OCI-LY1 (cell line): ENCODE measurements at regions not wholly inside any gene's neighbourhood (a gene's known extent, or its start where the extent isn't known, plus 50 kb on each side); places are given as distances from the start of the nearest gene placed in this dataset.
A peak's percentile ranks its signal among the peaks of the same experiment; 100 is the strongest.

Experiments
- H2AFZ ChIP-seq: fragments of 200-600 bp; sonication (generic), shearing (Covaris generic); 2 replicates; pipeline ENCODE4 v1.6.0; 2014; ENCODE audit warnings: antibody characterized with exemption, mild to moderate bottlenecking, low read length
- H3F3A ChIP-seq: fragments of 200-600 bp; sonication (generic), shearing (Covaris generic); 2 replicates; pipeline ENCODE4 v1.6.0; 2014; ENCODE audit warnings: mild to moderate bottlenecking, antibody characterized with exemption, low read length, moderate library complexity; ENCODE audit not compliant: insufficient read depth
- H3K27ac ChIP-seq: fragments of 200-600 bp; sonication (generic); 2 replicates; pipeline ENCODE4 v1.5.1; 2014; ENCODE audit warnings: low read length, mixed run types, mild to moderate bottlenecking, low read depth; ENCODE audit not compliant: poor library complexity, severe bottlenecking
- H3K27me3 ChIP-seq: fragments of 200-600 bp; sonication (generic); 2 replicates; pipeline ENCODE4 v1.6.0; 2014; ENCODE audit warnings: antibody characterized with exemption, mild to moderate bottlenecking, low read length, moderate library complexity; ENCODE audit not compliant: insufficient read depth
- H3K36me3 ChIP-seq: fragments of 200-600 bp; sonication (generic); 2 replicates; pipeline ENCODE4 v1.6.1; 2014; ENCODE audit warnings: mild to moderate bottlenecking, antibody characterized with exemption, low read length, moderate library complexity, mixed read lengths; ENCODE audit not compliant: insufficient read depth
- H3K4me1 ChIP-seq: fragments of 200-600 bp; sonication (generic); 2 replicates; pipeline ENCODE4 v1.5.1; 2014; ENCODE audit warnings: mild to moderate bottlenecking, low read length, moderate library complexity; ENCODE audit not compliant: insufficient read depth, severe bottlenecking
- H3K4me2 ChIP-seq: fragments of 200-600 bp; sonication (generic), shearing (Covaris generic); 2 replicates; pipeline ENCODE4 v1.6.1; 2014; ENCODE audit warnings: low read length
- H3K4me3 ChIP-seq: fragments of 200-600 bp; sonication (generic); 2 replicates; pipeline ENCODE4 v1.5.1; 2014; ENCODE audit warnings: low read length, low read depth, mild to moderate bottlenecking, mixed read lengths; ENCODE audit not compliant: poor library complexity, severe bottlenecking
- H3K79me2 ChIP-seq: fragments of 200-600 bp; shearing (Covaris generic); 2 replicates; pipeline ENCODE4 v1.6.1; 2016; ENCODE audit warnings: mixed run types, low read length, mixed read lengths; ENCODE audit not compliant: insufficient read depth
- H3K9ac ChIP-seq: fragments of 200-600 bp; sonication (generic), shearing (Covaris generic); 2 replicates; pipeline ENCODE4 v1.6.1; 2014; ENCODE audit warnings: mild to moderate bottlenecking, low read length, mixed read lengths
- H3K9me2 ChIP-seq: fragments of 200-600 bp; sonication (generic), shearing (Covaris generic); 2 replicates; pipeline ENCODE4 v1.6.1; 2014; ENCODE audit warnings: low read depth, mild to moderate bottlenecking, low read length, mixed read lengths
- H3K9me3 ChIP-seq: fragments of 200-600 bp; shearing (Covaris generic); 2 replicates; pipeline ENCODE4 v1.6.1; 2014; ENCODE audit warnings: low read length, mixed read lengths
- H4K20me1 ChIP-seq: fragments of 200-600 bp; sonication (generic), shearing (Covaris generic); 2 replicates; pipeline ENCODE4 v1.6.0; 2016; ENCODE audit warnings: mild to moderate bottlenecking, low read length; ENCODE audit not compliant: insufficient read depth
- CTCF ChIP-seq: fragments of 200-600 bp; sonication (generic), shearing (Covaris generic); IDR thresholded peaks from 2 replicates; pipeline ENCODE4 v1.5.1; 2017; ENCODE audit warnings: mild to moderate bottlenecking, antibody characterized with exemption, low read length, moderate library complexity, mixed read lengths
- EZH2 ChIP-seq: fragments of 200-600 bp; sonication (generic), shearing (Covaris generic); IDR thresholded peaks from 2 replicates; pipeline ENCODE4 v1.8.0; 2017; ENCODE audit warnings: borderline replicate concordance, mixed run types, mild to moderate bottlenecking, antibody characterized with exemption, low read length, moderate library complexity, mixed read lengths

GRCh38 chr14:65200454-65200853, 98.1 kb upstream of the MAX start:
- Histone ChIP-seq H3K9me3 (no peaks in the 10 kb centered on the region), H3K4me2 (no peak overlapping the region), H3K36me3 (no peaks in the 10 kb centered on the region; the same call in 1 of the 2 replicates), H3F3A (no peaks in the 10 kb centered on the region), H3K27ac (peak overlapping the region; percentile 51), H3K27me3 (no peaks in the 10 kb centered on the region), H3K9me2 (no peaks in the 10 kb centered on the region), H3K79me2 (no peaks in the 10 kb centered on the region), H3K4me1 (peaks cover 53% of the 10 kb centered on the region), H2AFZ (no peak overlapping the region), H4K20me1 (no peaks in the 10 kb centered on the region), H3K4me3 (no peak overlapping the region), H3K9ac (no peak overlapping the region)
- TF ChIP-seq EZH2: no peak
- TF ChIP-seq CTCF: no peak

GRCh38 chr14:65203574-65203973, 101.3 kb upstream of the MAX start:
- no peak overlapping the region for H2AFZ ChIP-seq
- H3F3A ChIP-seq: no peaks in the 10 kb centered on the region
- H3K9ac ChIP-seq: no peak overlapping the region
- H3K9me3 ChIP-seq: no peaks in the 10 kb centered on the region
- H3K36me3 ChIP-seq: no peaks in the 10 kb centered on the region
- no peaks in the 10 kb centered on the region for H3K27me3 ChIP-seq
- peaks cover 73% of the 10 kb centered on the region for H3K4me1 ChIP-seq
- no peak for TF ChIP-seq CTCF
- TF ChIP-seq EZH2: no peak
- H3K79me2 ChIP-seq: no peaks in the 10 kb centered on the region
- H3K4me3 ChIP-seq: no peak overlapping the region
- no peak overlapping the region for H3K4me2 ChIP-seq
- H3K27ac ChIP-seq: peak overlapping the region; percentile 98
- H4K20me1 ChIP-seq: no peaks in the 10 kb centered on the region
- no peaks in the 10 kb centered on the region for H3K9me2 ChIP-seq

GRCh38 chr14:65204056-65204455, 101.7 kb upstream of the MAX start:
- peak overlapping the region; percentile 98 for H3K27ac ChIP-seq

More at GRCh38 chr14:65204056-65204455, 101.7 kb upstream of the MAX start:
- peak overlapping the region; percentile 61; the same call in 1 of the 2 replicates for H3K4me2 ChIP-seq
- no peaks in the 10 kb centered on the region for H3K36me3 ChIP-seq
- no peak for TF ChIP-seq EZH2
- TF ChIP-seq CTCF: no peak
- H3K4me1 ChIP-seq: peaks cover 75% of the 10 kb centered on the region
- H3K79me2 ChIP-seq: no peaks in the 10 kb centered on the region
- no peak overlapping the region for H3K4me3 ChIP-seq
- no peaks in the 10 kb centered on the region for H3K9me2 ChIP-seq
- no peaks in the 10 kb centered on the region for H3K27me3 ChIP-seq
- no peaks in the 10 kb centered on the region for H3F3A ChIP-seq
- H3K9ac ChIP-seq: peak overlapping the region; percentile 63
- H3K9me3 ChIP-seq: no peaks in the 10 kb centered on the region
- H4K20me1 ChIP-seq: no peaks in the 10 kb centered on the region
- H2AFZ ChIP-seq: no peak overlapping the region
